H9 (cell line): ENCODE measurements at regions not wholly inside any gene's neighbourhood (a gene's known extent, or its start where the extent isn't known, plus 50 kb on each side); places are given as distances from the start of the nearest gene placed in this dataset.

Source experiments
- DNase-seq: peaks from one replicate; pipeline ENCODE4 v3.0.0-alpha.2; 2017
- H2AFZ ChIP-seq: one replicate; pipeline ENCODE4 v1.6.1; 2013; ENCODE audit warnings: mild to moderate bottlenecking, low read length, control low read depth, moderate library complexity
- H2AK5ac ChIP-seq: 2 replicates; pipeline ENCODE4 v1.6.1; 2013; ENCODE audit warnings: low read length, control low read depth, mixed read lengths; ENCODE audit not compliant: insufficient read length
- H2BK120ac ChIP-seq: one replicate; pipeline ENCODE4 v1.6.1; 2013; ENCODE audit warnings: low read depth, mild to moderate bottlenecking, low read length, control low read depth, inconsistent platforms; ENCODE audit not compliant: poor library complexity, severe bottlenecking
- H2BK12ac ChIP-seq: 2 replicates; pipeline ENCODE4 v1.6.1; 2013; ENCODE audit warnings: low read length, control low read depth, mixed read lengths, low read depth; ENCODE audit not compliant: insufficient read length
- H2BK15ac ChIP-seq: 2 replicates; pipeline ENCODE4 v1.6.1; 2013; ENCODE audit warnings: low read depth, low read length, control low read depth
- H2BK20ac ChIP-seq: one replicate; pipeline ENCODE4 v1.6.1; 2013; ENCODE audit warnings: low read depth, mild to moderate bottlenecking, low read length, control low read depth, inconsistent platforms; ENCODE audit not compliant: poor library complexity, severe bottlenecking
- H2BK5ac ChIP-seq: 2 replicates; pipeline ENCODE4 v1.6.1; 2013; ENCODE audit warnings: low read length, control low read depth, mixed read lengths; ENCODE audit not compliant: insufficient read length
- H3K14ac ChIP-seq: 2 replicates; pipeline ENCODE4 v1.6.1; 2013; ENCODE audit warnings: low read length, control low read depth; ENCODE audit not compliant: insufficient read depth
- H3K18ac ChIP-seq: 2 replicates; pipeline ENCODE4 v1.6.1; 2013; ENCODE audit warnings: low read depth, mild to moderate bottlenecking, mixed read lengths, low read length, control low read depth; ENCODE audit not compliant: insufficient read length
- H3K23ac ChIP-seq: 2 replicates; pipeline ENCODE4 v1.6.1; 2013; ENCODE audit warnings: low read length, control low read depth, mixed read lengths, low read depth; ENCODE audit not compliant: insufficient read length
- H3K23me2 ChIP-seq: 2 replicates; pipeline ENCODE4 v1.6.1; 2013; ENCODE audit warnings: low read depth, mild to moderate bottlenecking, mixed read lengths, low read length, control low read depth; ENCODE audit not compliant: insufficient read length, poor library complexity, severe bottlenecking
- H3K27ac ChIP-seq: 2 replicates; pipeline ENCODE4 v1.5.1; 2013; ENCODE audit warnings: low read length, control low read depth, mixed read lengths, low read depth; ENCODE audit not compliant: insufficient read length
- H3K27me3 ChIP-seq: 2 replicates; pipeline ENCODE4 v1.6.1; 2013; ENCODE audit warnings: low read length, control low read depth, inconsistent platforms; ENCODE audit not compliant: insufficient read depth
- H3K4ac ChIP-seq: 2 replicates; pipeline ENCODE4 v1.6.1; 2013; ENCODE audit warnings: low read depth, mild to moderate bottlenecking, control low read depth, inconsistent platforms, low read length, moderate library complexity
- H3K4me1 ChIP-seq: 2 replicates; pipeline ENCODE4 v1.6.1; 2013; ENCODE audit warnings: low read length, control low read depth, inconsistent platforms; ENCODE audit not compliant: insufficient read depth
- H3K4me2 ChIP-seq: 2 replicates; pipeline ENCODE4 v1.6.1; 2013; ENCODE audit warnings: low read length, control low read depth, mixed read lengths; ENCODE audit not compliant: insufficient read length, insufficient read depth
- H3K56ac ChIP-seq: 2 replicates; pipeline ENCODE4 v1.6.1; 2013; ENCODE audit warnings: low read depth, mild to moderate bottlenecking, mixed read lengths, low read length, control low read depth; ENCODE audit not compliant: insufficient read length
- H3K79me1 ChIP-seq: 2 replicates; pipeline ENCODE4 v1.6.1; 2013; ENCODE audit warnings: low read depth, mild to moderate bottlenecking, moderate library complexity, low read length, control low read depth, inconsistent platforms; ENCODE audit not compliant: insufficient read depth, poor library complexity, severe bottlenecking
- H3K79me2 ChIP-seq: 2 replicates; pipeline ENCODE4 v1.6.1; 2013; ENCODE audit warnings: low read length, control low read depth, inconsistent platforms; ENCODE audit not compliant: insufficient read depth
- H3K9ac ChIP-seq: 2 replicates; pipeline ENCODE4 v1.6.1; 2013; ENCODE audit warnings: low read length, control low read depth, mixed read lengths; ENCODE audit not compliant: insufficient read length; ENCODE audit errors: extremely low read depth
- H3K9me3 ChIP-seq: one replicate; pipeline ENCODE4 v1.6.1; 2013; ENCODE audit warnings: low read depth, low read length, inconsistent platforms; ENCODE audit not compliant: control insufficient read depth
- H3T11ph ChIP-seq: one replicate; pipeline ENCODE4 v1.6.1; 2013; ENCODE audit warnings: mild to moderate bottlenecking, low read length, control low read depth, inconsistent platforms
- H4K20me1 ChIP-seq: one replicate; pipeline ENCODE4 v1.6.1; 2013; ENCODE audit not compliant: control insufficient read depth, insufficient read length, insufficient read depth
- H4K5ac ChIP-seq: 2 replicates; pipeline ENCODE4 v1.6.1; 2013; ENCODE audit warnings: low read depth, mild to moderate bottlenecking, mixed read lengths, low read length, control low read depth; ENCODE audit not compliant: insufficient read length
- H4K8ac ChIP-seq: replicated peaks from 2 replicates; pipeline ENCODE4 v1.6.1; 2013; ENCODE audit warnings: low read length, control low read depth, mixed read lengths, low read depth; ENCODE audit not compliant: insufficient read length
- H4K91ac ChIP-seq: 2 replicates; pipeline ENCODE4 v1.6.1; 2013; ENCODE audit warnings: low read depth, mild to moderate bottlenecking, moderate library complexity, mixed read lengths, low read length, control low read depth; ENCODE audit not compliant: insufficient read length
- H3K27ac Mint-ChIP-seq, 3 experiments: 2 replicates in 2 of 3; 3 replicates in 1 of 3; pipeline ENCODE4 v1.8.0; 2020 to 2021; ENCODE audit warnings: mixed read lengths in 3 of 3, mild to moderate bottlenecking in 1 of 3, moderate library complexity in 1 of 3
- H3K27me3 Mint-ChIP-seq: 2 replicates; pipeline ENCODE4 v1.8.0; 2021; ENCODE audit warnings: low read depth, mild to moderate bottlenecking, moderate library complexity, mixed read lengths
- H3K36me3 Mint-ChIP-seq, 3 experiments: 2 replicates in 2 of 3; 3 replicates in 1 of 3; pipeline ENCODE4 v1.8.0; 2020 to 2021; ENCODE audit warnings: low read depth in 3 of 3, mixed read lengths in 3 of 3; ENCODE audit not compliant: insufficient read depth in 1 of 3
- H3K4me1 Mint-ChIP-seq, 2 experiments: 2 replicates each; pipeline ENCODE4 v1.8.0; 2020; ENCODE audit warnings: mixed read lengths in 2 of 2
- H3K4me3 Mint-ChIP-seq, 2 experiments: 2 replicates in 1 of 2; 3 replicates in 1 of 2; pipeline ENCODE4 v1.8.0; 2020 to 2021; ENCODE audit warnings: mild to moderate bottlenecking in 2 of 2, mixed read lengths in 2 of 2, moderate library complexity in 1 of 2
- H3K9me3 Mint-ChIP-seq, 2 experiments: 2 replicates in 1 of 2; 3 replicates in 1 of 2; pipeline ENCODE4 v1.8.0; 2020; ENCODE audit warnings: mild to moderate bottlenecking in 2 of 2, mixed read lengths in 2 of 2, moderate library complexity in 1 of 2
- WGBS: extraction: QIAGEN DNeasy Blood & Tissue Kit; methylation state at CpG from one replicate; pipeline ENCODE4 v1.1.7; 2013; ENCODE audit warnings: missing lambda C conversion rate, low lambda C conversion rate, mixed read lengths; ENCODE audit not compliant: insufficient read length; ENCODE audit errors: extremely low coverage; 5-methylcytosine and 5-hydroxymethylcytosine counted together
- TF ChIP-seq, protein P1 (sequence below): fragments of 200-600 bp; sonication (generic); conservative IDR thresholded peaks from 3 replicates; pipeline ENCODE4 v1.8.0; 2021; ENCODE audit warnings: antibody characterized with exemption, mild to moderate bottlenecking

DNA sequence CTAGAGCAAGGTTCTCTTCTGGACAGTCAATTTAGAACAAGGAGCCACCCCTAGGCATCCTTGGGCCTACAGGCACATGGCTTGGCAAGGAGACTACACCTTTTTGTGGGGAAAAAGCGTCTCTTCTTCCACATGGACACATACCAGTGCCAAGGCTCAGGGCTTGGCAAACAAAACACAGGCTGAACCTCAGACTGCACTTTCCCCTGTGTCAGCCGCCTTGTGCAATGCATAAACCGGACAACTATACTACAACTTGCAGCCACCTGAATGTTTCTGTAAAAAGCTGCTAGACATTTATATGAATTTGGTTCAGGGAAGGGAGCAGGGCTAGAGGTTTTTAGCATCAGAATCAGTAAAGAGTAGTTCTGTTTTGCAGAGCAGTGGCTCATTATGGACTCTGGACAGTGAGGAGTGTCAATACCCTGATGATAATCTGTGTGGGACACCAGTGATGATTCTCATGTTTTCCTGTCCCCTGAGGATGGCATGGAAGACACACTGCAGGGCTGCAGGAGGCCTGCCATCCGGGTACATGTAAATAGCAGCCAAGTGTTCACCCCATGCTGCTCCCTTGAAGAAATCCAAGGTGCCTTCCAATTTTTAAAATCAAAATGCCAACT is 118.9 kb downstream of the GATA3 start:
- Histone ChIP-seq H3K56ac (no peak overlapping the region), H3K23me2 (peaks cover 2% of the 10 kb centered on the region), H2BK120ac (no peak overlapping the region), H3K18ac (no peak overlapping the region), H4K20me1 (no peaks in the 10 kb centered on the region), H3K4me1 (peaks cover 4% of the 10 kb centered on the region; the same call in 1 of the 2 replicates), H2BK15ac (no peak overlapping the region), H2BK12ac (no peak overlapping the region), H3K14ac (no peak overlapping the region), H3K9me3 (no peaks in the 10 kb centered on the region), H4K91ac (no peak overlapping the region), H2BK20ac (no peak overlapping the region), H3K79me2 (no peaks in the 10 kb centered on the region), H4K5ac (no peak overlapping the region), H3K9ac (no peak overlapping the region), H3T11ph (no peak overlapping the region), H3K23ac (no peak overlapping the region), H3K4ac (no peak overlapping the region), H2AK5ac (no peak overlapping the region), H2BK5ac (no peak overlapping the region), H3K27ac (no peak overlapping the region), H3K27me3 (no peaks in the 10 kb centered on the region), H2AFZ (no peak overlapping the region), H3K79me1 (no peaks in the 10 kb centered on the region), H3K4me2 (no peak overlapping the region), H4K8ac (no peak overlapping the region)
- DNase-seq, result no peak
- peaks cover 4 to 12% (median 8%) of the 10 kb centered on the region in 3 experiments for H3K36me3 Mint-ChIP-seq
- no peak overlapping the region for H3K27ac Mint-ChIP-seq
- no peak overlapping the region for H3K4me3 Mint-ChIP-seq
- no peaks in the 10 kb centered on the region; the same call in none of the 2 replicates for H3K27me3 Mint-ChIP-seq
- TF ChIP-seq, protein P1, sequence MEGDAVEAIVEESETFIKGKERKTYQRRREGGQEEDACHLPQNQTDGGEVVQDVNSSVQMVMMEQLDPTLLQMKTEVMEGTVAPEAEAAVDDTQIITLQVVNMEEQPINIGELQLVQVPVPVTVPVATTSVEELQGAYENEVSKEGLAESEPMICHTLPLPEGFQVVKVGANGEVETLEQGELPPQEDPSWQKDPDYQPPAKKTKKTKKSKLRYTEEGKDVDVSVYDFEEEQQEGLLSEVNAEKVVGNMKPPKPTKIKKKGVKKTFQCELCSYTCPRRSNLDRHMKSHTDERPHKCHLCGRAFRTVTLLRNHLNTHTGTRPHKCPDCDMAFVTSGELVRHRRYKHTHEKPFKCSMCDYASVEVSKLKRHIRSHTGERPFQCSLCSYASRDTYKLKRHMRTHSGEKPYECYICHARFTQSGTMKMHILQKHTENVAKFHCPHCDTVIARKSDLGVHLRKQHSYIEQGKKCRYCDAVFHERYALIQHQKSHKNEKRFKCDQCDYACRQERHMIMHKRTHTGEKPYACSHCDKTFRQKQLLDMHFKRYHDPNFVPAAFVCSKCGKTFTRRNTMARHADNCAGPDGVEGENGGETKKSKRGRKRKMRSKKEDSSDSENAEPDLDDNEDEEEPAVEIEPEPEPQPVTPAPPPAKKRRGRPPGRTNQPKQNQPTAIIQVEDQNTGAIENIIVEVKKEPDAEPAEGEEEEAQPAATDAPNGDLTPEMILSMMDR, result no peak
- WGBS, result no CpG with 5 or more reads among the region's 4 CpGs
- H3K4me1 Mint-ChIP-seq, result peaks cover 0 to 7% of the 10 kb centered on the region in 2 experiments; a peak in 3 of 4 replicates
- H3K9me3 Mint-ChIP-seq, result peaks cover 14 to 18% of the 10 kb centered on the region in 2 experiments
